M059J (cell line): ENCODE measurements at regions not wholly inside any gene's neighbourhood (a gene's known extent, or its start where the extent isn't known, plus 50 kb on each side); places are given as distances from the start of the nearest gene placed in this dataset.

Experiments
- DNase-seq: peaks from one replicate; pipeline ENCODE4 v3.0.0-alpha.2; 2012; ENCODE audit warnings: low read depth

GRCh38 chr6:134740027-134740373, 209.9 kb downstream of the ALDH8A1 start:
- no peak for DNase-seq

GRCh38 chr6:134739299-134740026, 210.4 kb downstream of the ALDH8A1 start:
- DNase-seq = peak; percentile 47

DNA sequence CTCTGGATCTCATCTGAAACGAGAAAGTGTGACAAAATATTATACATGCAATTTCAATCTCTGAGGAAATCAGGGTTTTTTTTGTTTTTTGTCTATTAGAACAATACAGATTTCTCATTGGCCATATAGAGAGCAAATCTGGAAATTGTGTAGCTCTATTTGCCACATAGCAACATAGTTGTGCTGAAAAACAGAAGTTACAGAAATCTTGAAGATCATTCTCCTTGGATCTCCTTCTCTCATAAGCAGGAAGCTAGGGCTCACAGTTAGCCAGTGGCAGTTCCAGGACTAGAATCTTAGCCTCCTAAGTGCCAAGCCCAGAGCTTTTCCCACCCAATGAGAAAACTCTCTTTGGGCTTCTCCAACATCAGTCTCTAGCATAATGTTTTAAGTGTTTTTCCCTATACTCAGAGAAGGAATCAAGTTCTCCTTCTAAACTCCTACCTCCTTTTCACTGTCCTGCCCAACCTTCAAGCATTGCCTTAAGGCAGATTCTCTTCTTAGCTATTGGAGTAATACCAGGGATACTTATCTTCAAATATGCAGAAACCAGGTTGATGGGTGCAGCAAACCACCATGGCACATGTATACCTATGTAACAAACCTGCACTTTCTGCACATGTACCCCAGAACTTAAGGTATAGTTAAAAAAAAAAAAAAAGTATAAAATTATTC, 211.6 kb downstream of the ALDH8A1 start:
- no peak for DNase-seq

GRCh38 chr6:134735461-134735860, 214.4 kb downstream of the ALDH8A1 start:
- no peak for DNase-seq

GRCh38 chr6:134734312-134734869, 215.5 kb downstream of the ALDH8A1 start:
- no peak for DNase-seq

DNA sequence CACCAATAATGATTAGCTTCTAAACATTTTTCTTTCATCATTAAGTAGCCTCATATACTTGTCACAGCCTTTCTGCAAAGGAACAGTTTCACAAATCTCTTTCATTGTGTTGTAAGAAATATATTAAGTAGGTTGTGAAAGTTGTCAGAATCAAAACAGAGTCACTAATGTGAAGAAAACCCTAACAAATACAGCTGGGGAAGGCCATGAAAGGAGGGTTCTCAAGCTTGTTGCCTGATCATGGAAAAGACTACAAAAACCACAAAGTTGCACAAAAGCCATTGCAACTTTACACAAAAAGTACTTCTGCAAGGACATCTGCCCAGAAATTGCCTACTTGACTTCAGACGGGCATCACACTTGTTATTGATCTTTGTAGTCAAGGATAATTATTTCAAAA, 216.1 kb downstream of the ALDH8A1 start:
- DNase-seq = no peak

GRCh38 chr6:134732763-134733162, 217.1 kb downstream of the ALDH8A1 start:
- peak; percentile 53 for DNase-seq

DNA sequence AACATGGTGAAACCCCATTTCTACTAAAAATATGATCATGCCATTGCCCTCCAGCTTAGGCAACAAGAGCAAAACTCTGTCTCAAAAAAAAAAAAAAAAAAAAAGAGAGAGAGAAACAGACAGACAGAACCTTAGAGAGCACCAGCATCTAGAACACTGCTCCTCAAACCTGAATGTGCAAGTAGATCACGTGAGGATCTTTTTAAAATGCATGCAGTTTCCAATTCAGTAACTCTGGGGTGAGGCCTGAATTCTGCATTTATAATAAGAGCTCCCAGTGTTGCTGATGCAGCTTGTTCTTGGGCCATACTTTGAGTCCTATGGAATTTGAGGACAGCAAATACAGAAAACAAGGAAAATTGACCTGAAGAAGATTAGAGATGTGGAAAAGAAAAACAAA, 218.3 kb downstream of the ALDH8A1 start:
- DNase-seq = no peak

DNA sequence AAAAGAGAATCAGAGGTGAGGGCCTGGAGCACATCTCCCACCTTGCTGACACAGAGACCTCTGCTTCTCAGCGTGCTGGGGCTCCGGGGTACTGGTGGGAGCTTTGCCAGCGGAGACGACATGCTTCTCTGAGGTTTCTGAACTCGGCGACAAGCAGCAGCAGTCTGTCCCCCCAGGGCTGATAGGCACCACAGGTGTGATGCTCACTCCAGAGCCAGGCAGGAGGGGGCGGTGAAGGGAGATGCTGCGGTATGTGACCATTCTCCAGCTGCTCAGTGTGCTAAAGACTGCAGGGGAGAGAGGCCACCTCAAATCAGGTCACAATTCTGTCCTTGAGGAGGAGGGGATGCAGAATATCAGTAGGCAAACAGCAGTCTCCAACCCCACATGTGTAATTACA, 219.9 kb downstream of the ALDH8A1 start:
- DNase-seq = no peak

GRCh38 chr6:134729561-134729960, 220.3 kb downstream of the ALDH8A1 start:
- no peak for DNase-seq

- no peak for DNase-seq
Observed at GRCh38 chr6:134727081-134727480, 222.8 kb downstream of the ALDH8A1 start.

GRCh38 chr6:134725590-134725989, 224.3 kb downstream of the ALDH8A1 start:
- DNase-seq = peak; percentile 5

DNA sequence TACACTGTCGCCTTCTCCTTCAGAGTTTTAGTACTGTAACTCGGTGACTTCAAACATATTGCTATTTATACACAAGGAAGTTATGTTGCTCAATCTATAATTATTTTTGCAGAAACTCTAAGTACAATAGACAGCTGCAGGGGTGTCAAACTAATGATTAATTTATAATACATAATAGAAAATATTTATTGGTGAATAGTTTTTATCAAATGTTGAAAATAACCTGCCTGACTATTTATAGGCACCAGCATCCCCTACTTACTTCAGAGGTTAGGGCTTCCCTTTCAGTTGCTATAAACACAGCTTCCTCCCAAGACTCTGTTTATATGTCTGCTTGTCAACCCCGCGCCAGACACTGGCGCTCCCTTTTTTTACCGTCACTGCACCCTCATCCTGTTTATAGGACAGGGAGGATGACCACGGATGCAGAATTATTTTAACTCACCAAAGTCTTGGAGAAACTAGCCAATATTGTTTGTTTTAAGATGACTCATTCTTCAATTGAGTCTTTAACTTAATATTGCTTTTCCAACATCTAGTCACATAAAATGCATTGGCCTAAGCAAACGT, 225.0 kb downstream of the ALDH8A1 start:
- DNase-seq = peak; percentile 95

DNA sequence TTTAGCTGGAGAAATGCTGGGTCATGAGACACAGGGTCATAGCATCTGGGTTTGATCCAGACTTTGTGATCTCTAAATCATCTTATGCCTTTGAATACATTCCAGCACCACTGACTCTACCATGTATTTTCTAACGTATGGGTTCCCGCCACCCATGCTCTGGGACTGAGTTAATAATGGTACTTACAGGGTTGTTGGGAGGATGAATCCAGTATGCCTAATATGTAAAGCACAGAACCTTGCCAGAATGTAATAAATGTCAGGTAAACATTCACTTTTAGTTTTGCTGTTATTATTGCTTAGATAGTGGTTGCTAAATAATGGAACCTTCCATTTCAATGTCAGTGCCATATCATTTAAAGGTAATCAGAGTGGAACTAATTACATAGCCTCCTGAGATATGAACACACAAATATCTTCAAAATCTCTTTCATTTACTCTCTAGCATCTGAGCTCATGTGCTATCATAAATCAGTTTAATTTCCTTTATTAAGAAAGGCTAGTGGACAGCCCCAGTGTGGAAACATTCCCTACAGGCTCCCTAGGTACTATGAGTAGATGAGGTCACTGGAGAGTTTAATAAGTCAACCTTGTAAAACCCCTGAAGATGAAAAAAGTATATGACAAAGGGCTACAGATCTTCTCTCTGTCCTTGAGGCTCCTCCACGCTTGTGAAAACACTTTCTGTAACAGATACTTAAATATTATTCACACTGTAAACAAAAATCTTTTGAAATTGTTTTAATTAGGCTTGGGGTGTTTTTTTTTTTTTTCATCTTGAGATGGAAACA, 226.6 kb downstream of the ALDH8A1 start:
- DNase-seq = peak; percentile 72

DNA sequence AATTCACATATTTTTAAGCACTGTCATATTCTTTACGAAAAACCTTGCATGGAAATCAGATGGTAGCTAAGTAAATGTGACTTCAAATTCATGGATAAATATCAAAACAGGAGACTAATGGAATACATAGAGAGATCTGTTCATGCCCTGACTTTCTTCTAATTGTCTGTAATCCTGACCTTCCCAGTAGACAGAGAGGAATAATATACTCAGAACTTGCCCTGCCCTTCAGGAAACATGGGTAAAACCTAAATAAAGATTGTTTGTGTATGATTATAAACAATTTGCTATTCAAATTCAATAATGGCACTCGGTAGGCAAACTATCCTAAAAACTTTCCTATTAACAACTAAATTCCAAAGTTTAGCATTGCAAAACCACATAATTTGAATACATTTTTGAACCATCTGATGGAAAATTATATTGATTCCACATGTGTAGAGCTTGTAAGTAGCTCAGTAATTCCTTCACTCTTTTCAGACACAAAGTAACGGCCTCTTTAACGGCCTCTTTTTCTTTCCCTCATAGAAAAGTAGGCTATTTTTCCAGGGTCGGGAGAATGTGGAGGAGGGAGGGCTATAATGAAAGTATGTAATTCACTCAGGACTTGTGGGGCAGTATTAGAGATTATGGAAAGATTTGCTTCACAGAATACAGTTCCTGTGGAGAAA, 227.6 kb downstream of the ALDH8A1 start:
- no peak for DNase-seq

GRCh38 chr6:134721060-134721405, 228.9 kb downstream of the ALDH8A1 start:
- no peak for DNase-seq

GRCh38 chr6:134720353-134721059, 229.4 kb downstream of the ALDH8A1 start:
- DNase-seq = peak; percentile 5

- DNase-seq = no peak
Observed at GRCh38 chr6:134719911-134720310, 230.0 kb downstream of the ALDH8A1 start.

DNA sequence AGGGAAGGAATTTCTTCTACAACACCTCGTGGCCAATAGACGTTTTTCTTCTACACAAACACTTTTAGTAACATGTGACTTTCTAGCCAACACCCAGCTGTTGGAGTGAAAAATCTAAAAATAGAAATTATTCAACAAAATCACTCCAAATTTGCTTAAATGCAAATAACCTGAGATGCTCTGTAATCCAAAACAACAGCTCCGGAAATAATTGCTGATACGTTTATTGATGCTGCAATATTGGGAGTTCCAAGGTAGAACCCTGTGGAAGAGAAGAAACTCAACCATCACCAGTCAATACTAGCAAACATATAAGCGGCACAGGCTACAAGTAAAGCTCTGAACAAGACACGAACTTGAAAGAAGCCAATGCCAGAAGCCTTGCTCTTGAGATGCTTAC, 230.6 kb downstream of the ALDH8A1 start:
- no peak for DNase-seq

DNA sequence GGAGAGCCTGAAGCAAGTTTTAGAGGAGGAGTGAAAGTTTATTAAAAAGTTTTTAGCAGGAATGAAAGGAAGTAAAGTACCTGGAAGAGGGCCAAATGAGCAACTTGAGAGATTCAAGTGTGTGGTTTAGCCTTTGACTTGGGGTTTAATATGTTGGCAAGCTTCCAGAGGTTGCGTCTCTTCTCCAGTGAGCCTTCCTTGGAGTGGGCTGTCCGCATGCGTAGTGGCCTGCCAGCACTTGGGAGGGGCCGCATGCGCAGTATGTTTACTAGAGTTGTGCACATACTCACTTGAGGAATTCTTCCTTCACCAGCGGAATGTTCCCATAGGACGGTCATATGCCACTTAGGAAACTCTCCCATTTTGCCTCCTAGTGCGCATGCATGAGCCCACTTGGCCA, 235.2 kb downstream of the ALDH8A1 start:
- DNase-seq = peak; percentile 62

DNA sequence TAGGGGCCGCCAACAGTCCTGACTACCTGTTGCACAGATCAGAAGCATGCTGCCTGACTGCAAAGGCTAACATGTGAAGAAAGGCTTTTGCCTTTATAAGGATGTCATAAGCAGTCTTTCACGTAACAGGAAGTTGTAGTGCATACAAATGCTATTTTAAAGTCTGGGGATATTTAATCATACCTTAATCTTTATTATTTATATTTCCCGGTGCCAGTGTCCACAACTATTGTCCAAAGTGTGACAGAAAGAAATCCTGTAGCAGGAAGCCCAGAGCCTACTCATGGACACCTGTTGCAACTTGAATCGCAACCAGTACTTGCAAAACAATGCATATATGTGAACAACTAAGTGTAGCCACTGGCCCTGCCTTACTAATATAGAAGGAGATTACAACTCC, 235.8 kb downstream of the ALDH8A1 start:
- DNase-seq = no peak
